ENCODE measurements at regions not wholly inside any gene's neighbourhood (a gene's known extent, or its start where the extent isn't known, plus 50 kb on each side); places are given as distances from the start of the nearest gene placed in this dataset.

- 0 out of 5 replicates have a peak, but pooled peaks cover 0 to 2% of the 10 kb centered on the region in 2 experiments for H3K9me3 Mint-ChIP-seq
- H2AFZ ChIP-seq (ENCODE audit: low read length), result no peak overlapping the region
- H2BK15ac ChIP-seq (ENCODE audit: low read depth, low read length), result no peak overlapping the region
- H3K79me2 ChIP-seq (ENCODE audit: insufficient read depth, low read length), result no peaks in the 10 kb centered on the region
- H3K27me3 Mint-ChIP-seq (ENCODE audit: low read depth), result no peaks in the 10 kb centered on the region; the same call in 1 of the 2 replicates
- H2BK20ac ChIP-seq (ENCODE audit: low read depth, low read length, poor library complexity, severe bottlenecking), result no peak overlapping the region
- H3K27ac ChIP-seq (ENCODE audit: insufficient read length, low read depth, low read length), result no peak overlapping the region
- no peaks in the 10 kb centered on the region for H3K23me2 ChIP-seq (ENCODE audit: insufficient read length, low read depth, low read length, poor library complexity, severe bottlenecking)
- no peak overlapping the region for H3K9ac ChIP-seq (ENCODE audit: extremely low read depth, insufficient read length, low read length)
- no peak for TF ChIP-seq CTCF (conservative IDR thresholded peaks at IDR 0.05)
- H3K9me3 ChIP-seq (ENCODE audit: control insufficient read depth, low read depth, low read length), result no peaks in the 10 kb centered on the region
- H2BK12ac ChIP-seq (ENCODE audit: insufficient read length, low read depth, low read length), result no peak overlapping the region
- H3T11ph ChIP-seq (ENCODE audit: low read length), result no peak overlapping the region
- no peaks in the 10 kb centered on the region for H3K36me3 Mint-ChIP-seq (ENCODE audit: insufficient read depth in 1 of 3, low read depth in 3 of 3)
- H3K23ac ChIP-seq (ENCODE audit: insufficient read length, low read depth, low read length), result no peak overlapping the region
- H3K4me3 Mint-ChIP-seq, result no peak overlapping the region
- H4K91ac ChIP-seq (ENCODE audit: insufficient read length, low read depth, low read length), result no peak overlapping the region
- H2BK120ac ChIP-seq (ENCODE audit: low read depth, low read length, poor library complexity, severe bottlenecking), result no peak overlapping the region
- H3K14ac ChIP-seq (ENCODE audit: insufficient read depth, low read length), result no peak overlapping the region
- no peak overlapping the region for H3K27ac Mint-ChIP-seq
- no peak overlapping the region for H2AK5ac ChIP-seq (ENCODE audit: insufficient read length, low read length)
- peaks cover 0 to 2% of the 10 kb centered on the region in 2 experiments; a peak in 1 of 4 replicates for H3K4me1 Mint-ChIP-seq
- H4K20me1 ChIP-seq (ENCODE audit: control insufficient read depth, insufficient read depth, insufficient read length), result no peaks in the 10 kb centered on the region
- H3K4me1 ChIP-seq (ENCODE audit: insufficient read depth, low read length), result no peaks in the 10 kb centered on the region
- H3K79me1 ChIP-seq (ENCODE audit: insufficient read depth, low read depth, low read length, poor library complexity, severe bottlenecking), result no peaks in the 10 kb centered on the region
- no peak for DNase-seq
- no CpG with 5 or more reads among the region's 1 CpG for WGBS (ENCODE audit: extremely low coverage, insufficient read length, low lambda C conversion rate)
- H3K4ac ChIP-seq (ENCODE audit: low read depth, low read length), result no peak overlapping the region
- no peaks in the 10 kb centered on the region for H3K27me3 ChIP-seq (ENCODE audit: insufficient read depth, low read length)
- H4K5ac ChIP-seq (ENCODE audit: insufficient read length, low read depth, low read length), result no peak overlapping the region
- H2BK5ac ChIP-seq (ENCODE audit: insufficient read length, low read length), result no peak overlapping the region
- no peak overlapping the region for H4K8ac ChIP-seq (replicated peaks; ENCODE audit: insufficient read length, low read depth, low read length)
- no peak overlapping the region for H3K18ac ChIP-seq (ENCODE audit: insufficient read length, low read depth, low read length)
- no peak overlapping the region for H3K4me2 ChIP-seq (ENCODE audit: insufficient read depth, insufficient read length, low read length)
- no peak overlapping the region for H3K56ac ChIP-seq (ENCODE audit: insufficient read length, low read depth, low read length)
Measured at GRCh38 chr6:23587582-23587981, 538.4 kb upstream of the NRSN1 start.
